ENCODE measurements at regions not wholly inside any gene's neighbourhood (a gene's known extent, or its start where the extent isn't known, plus 50 kb on each side); places are given as distances from the start of the nearest gene placed in this dataset.

DNA sequence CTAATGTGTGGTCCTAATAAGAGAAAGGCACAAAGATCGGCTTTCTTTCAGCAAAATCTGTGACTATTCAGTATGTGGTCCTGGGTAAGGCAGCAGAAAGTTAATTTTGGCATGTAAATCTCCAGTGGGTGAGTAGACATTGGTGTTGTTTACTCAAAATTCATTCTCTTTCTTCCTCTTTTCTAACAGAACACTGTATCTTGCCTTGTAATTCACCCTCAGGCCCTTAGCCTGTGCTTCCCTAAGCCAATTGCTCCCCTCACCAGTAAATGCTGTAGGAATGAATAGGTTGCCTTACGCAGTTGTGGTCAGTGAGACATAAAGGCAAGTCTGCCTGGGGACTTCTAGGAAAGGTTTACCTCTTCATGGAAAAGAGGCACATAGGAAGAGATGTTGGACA, 49.9 kb upstream of the PDE3B start:
- ATAC-seq (no peak), DNase-seq (ENCODE audit: low read depth in 1 of 2, low spot score in 1 of 2) (no peak), FAIRE-seq (no peak)
- H3K9me3 ChIP-seq, result no peaks in the 10 kb centered on the region
- no peaks in the 10 kb centered on the region for H3K4me1 ChIP-seq
- H3K4me3 ChIP-seq, result no peak overlapping the region
- ChIA-PET CTCF (no interaction called here), POLR2A (no interaction called here)
- no peak overlapping the region for H3K27ac ChIP-seq
- 60% methylated on average over 2 of the region's 2 CpGs for WGBS (ENCODE audit: missing lambda C conversion rate)
- H3K4me2 ChIP-seq, result no peak overlapping the region
- TF ChIP-seq, protein P1, sequence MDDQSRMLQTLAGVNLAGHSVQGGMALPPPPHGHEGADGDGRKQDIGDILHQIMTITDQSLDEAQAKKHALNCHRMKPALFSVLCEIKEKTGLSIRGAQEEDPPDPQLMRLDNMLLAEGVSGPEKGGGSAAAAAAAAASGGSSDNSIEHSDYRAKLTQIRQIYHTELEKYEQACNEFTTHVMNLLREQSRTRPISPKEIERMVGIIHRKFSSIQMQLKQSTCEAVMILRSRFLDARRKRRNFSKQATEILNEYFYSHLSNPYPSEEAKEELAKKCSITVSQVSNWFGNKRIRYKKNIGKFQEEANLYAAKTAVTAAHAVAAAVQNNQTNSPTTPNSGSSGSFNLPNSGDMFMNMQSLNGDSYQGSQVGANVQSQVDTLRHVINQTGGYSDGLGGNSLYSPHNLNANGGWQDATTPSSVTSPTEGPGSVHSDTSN (IDR thresholded peaks at IDR 0.05), result no peak
- TF ChIP-seq ZNF302 (CRISPR knock-in tag; IDR thresholded peaks at IDR 0.05), result no peak
- no peak for TF ChIP-seq CHD2 (IDR thresholded peaks at IDR 0.05; ENCODE audit: low read length, partially characterized antibody)
- no peak for TF ChIP-seq HEYL (CRISPR knock-in tag; IDR thresholded peaks at IDR 0.05)
